Endothelial cell (in vitro differentiated cells): ENCODE measurements at regions not wholly inside any gene's neighbourhood (a gene's known extent, or its start where the extent isn't known, plus 50 kb on each side); places are given as distances from the start of the nearest gene placed in this dataset.

Source experiments
- DNase-seq: peaks from one replicate; pipeline ENCODE4 v3.0.0; 2021; ENCODE audit warnings: low spot score
- H3K27ac Mint-ChIP-seq: one replicate; pipeline ENCODE4 v1.8.0; 2021; ENCODE audit warnings: mixed read lengths, inconsistent platforms; ENCODE audit not compliant: unreplicated experiment
- H3K27me3 Mint-ChIP-seq: one replicate; pipeline ENCODE4 v1.8.0; 2021; ENCODE audit warnings: mild to moderate bottlenecking, moderate library complexity, mixed read lengths, inconsistent platforms; ENCODE audit not compliant: unreplicated experiment
- H3K36me3 Mint-ChIP-seq: one replicate; pipeline ENCODE4 v1.8.0; 2021; ENCODE audit warnings: mild to moderate bottlenecking, low read depth, mixed read lengths, inconsistent platforms; ENCODE audit not compliant: unreplicated experiment
- H3K4me1 Mint-ChIP-seq: one replicate; pipeline ENCODE4 v1.8.0; 2021; ENCODE audit warnings: mild to moderate bottlenecking, mixed read lengths, inconsistent platforms; ENCODE audit not compliant: unreplicated experiment
- H3K4me3 Mint-ChIP-seq: one replicate; pipeline ENCODE4 v1.8.0; 2021; ENCODE audit warnings: mild to moderate bottlenecking, mixed read lengths, inconsistent platforms; ENCODE audit not compliant: unreplicated experiment
- H3K9me3 Mint-ChIP-seq: one replicate; pipeline ENCODE4 v1.8.0; 2021; ENCODE audit warnings: mixed read lengths, inconsistent platforms; ENCODE audit not compliant: unreplicated experiment
- TF ChIP-seq, protein P1 (sequence below): fragments of 200-600 bp; sonication (generic); IDR thresholded peaks from one replicate; pipeline ENCODE4 v1.5.0; 2021; ENCODE audit warnings: antibody characterized with exemption; ENCODE audit not compliant: unreplicated experiment

- DNase-seq: no peak
- H3K27me3 Mint-ChIP-seq: no peaks in the 10 kb centered on the region
- no peaks in the 10 kb centered on the region for H3K9me3 Mint-ChIP-seq
- no peak overlapping the region for H3K27ac Mint-ChIP-seq
- H3K4me1 Mint-ChIP-seq: peaks cover 11% of the 10 kb centered on the region
- no peaks in the 10 kb centered on the region for H3K36me3 Mint-ChIP-seq
- TF ChIP-seq, protein P1, sequence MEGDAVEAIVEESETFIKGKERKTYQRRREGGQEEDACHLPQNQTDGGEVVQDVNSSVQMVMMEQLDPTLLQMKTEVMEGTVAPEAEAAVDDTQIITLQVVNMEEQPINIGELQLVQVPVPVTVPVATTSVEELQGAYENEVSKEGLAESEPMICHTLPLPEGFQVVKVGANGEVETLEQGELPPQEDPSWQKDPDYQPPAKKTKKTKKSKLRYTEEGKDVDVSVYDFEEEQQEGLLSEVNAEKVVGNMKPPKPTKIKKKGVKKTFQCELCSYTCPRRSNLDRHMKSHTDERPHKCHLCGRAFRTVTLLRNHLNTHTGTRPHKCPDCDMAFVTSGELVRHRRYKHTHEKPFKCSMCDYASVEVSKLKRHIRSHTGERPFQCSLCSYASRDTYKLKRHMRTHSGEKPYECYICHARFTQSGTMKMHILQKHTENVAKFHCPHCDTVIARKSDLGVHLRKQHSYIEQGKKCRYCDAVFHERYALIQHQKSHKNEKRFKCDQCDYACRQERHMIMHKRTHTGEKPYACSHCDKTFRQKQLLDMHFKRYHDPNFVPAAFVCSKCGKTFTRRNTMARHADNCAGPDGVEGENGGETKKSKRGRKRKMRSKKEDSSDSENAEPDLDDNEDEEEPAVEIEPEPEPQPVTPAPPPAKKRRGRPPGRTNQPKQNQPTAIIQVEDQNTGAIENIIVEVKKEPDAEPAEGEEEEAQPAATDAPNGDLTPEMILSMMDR: no peak
- no peak overlapping the region for H3K4me3 Mint-ChIP-seq
Observed at GRCh38 chr15:38668898-38669391, 104.3 kb upstream of the RASGRP1 start.

DNA sequence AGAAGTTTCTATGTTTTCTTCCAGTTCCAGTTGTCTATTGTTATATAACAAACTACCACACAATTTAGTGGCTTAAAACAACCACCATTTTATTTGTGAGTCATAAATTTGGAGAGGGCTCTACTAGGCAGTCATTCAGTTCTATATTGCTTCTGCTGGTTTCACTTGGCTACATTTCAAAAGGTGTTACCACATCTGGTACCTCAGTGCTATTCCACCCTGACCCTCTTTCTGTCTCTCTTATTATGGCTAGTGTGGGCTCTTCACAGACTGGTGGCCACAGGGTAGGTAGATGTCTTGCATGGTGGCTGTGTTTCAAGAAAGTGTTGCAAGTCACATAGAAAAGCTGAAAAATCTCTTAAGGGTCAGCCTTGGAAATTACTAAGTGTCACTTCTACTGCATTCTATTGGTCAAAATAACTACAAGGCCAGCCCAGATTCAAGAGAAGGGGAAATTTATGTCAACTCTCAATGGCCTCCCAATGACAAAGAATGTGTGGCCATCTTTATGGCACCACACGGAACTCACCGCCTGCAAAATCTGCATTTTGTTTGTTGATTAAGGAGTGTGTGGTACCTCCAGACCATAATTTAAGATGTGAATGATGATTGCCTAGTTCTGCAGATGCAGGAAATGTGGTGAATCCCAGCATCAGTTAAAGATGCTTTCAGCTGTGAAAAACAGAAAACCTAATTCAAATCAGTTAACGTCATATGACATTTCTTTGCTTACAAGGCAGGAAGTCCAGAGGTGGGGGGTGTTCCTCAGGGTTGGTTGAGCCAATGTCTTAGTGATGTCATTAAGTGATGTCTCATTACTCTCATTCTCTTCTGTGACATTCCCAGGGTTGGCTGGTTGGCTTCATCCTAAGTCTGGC is 105.8 kb upstream of the RASGRP1 start:
- H3K9me3 Mint-ChIP-seq: no peaks in the 10 kb centered on the region
- H3K36me3 Mint-ChIP-seq: no peaks in the 10 kb centered on the region
- H3K27me3 Mint-ChIP-seq: no peaks in the 10 kb centered on the region
- no peak overlapping the region for H3K27ac Mint-ChIP-seq
- no peak for DNase-seq
- TF ChIP-seq, protein P1: no peak
- H3K4me3 Mint-ChIP-seq: no peak overlapping the region
- H3K4me1 Mint-ChIP-seq: peaks cover 11% of the 10 kb centered on the region

DNA sequence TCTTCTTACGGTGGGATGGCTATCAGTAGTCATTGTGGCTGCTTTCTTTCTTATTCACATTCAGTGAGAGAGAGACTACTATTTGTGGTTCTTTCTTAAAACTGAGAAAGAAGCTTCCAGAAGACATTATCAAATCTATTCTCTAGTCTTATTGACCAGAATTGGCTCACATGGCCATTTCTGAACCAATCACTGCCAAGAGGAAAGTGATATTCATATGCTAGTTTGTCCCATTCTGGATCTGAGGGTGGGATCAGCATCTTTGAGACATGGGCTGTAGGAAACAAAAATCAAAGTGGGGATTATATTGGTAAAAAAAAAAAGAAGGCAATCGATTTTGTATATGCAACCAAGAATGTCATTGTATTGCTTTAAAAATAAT is 106.4 kb upstream of the RASGRP1 start:
- H3K9me3 Mint-ChIP-seq: no peaks in the 10 kb centered on the region
- DNase-seq: no peak
- no peak overlapping the region for H3K4me3 Mint-ChIP-seq
- H3K36me3 Mint-ChIP-seq: no peaks in the 10 kb centered on the region
- TF ChIP-seq, protein P1: no peak
- H3K27me3 Mint-ChIP-seq: no peaks in the 10 kb centered on the region
- peaks cover 11% of the 10 kb centered on the region for H3K4me1 Mint-ChIP-seq
- H3K27ac Mint-ChIP-seq: no peak overlapping the region

DNA sequence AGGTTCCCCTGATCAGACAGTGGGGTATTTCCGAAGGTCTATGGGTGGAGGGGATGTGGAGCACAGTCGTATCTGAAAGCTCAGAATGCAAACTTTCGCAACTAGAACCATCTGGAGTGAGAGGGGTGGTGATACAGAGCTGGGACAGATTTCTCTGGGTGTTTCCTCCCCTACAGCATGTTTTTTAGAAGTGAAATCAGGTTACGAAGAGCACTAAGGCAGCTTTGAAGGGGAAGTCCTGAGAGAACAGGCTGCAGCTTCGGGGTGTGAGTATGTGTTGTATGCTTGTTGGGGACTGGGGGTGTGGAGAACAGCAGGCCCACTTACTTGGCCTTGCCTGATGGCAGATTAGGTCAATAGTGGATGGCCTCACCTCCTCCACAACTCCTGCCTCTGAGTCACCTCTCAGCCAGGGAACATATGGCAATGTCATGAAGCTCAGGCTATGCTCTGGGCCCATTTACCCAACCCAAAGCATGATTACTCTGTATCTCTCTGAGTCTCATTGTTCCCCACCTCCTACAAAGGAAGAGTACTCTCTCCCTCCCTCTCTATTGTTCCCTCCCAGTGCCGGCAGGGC is 107.2 kb upstream of the RASGRP1 start:
- peaks cover 9% of the 10 kb centered on the region for H3K4me1 Mint-ChIP-seq
- H3K4me3 Mint-ChIP-seq: no peak overlapping the region
- no peaks in the 10 kb centered on the region for H3K9me3 Mint-ChIP-seq
- no peak for DNase-seq
- H3K27me3 Mint-ChIP-seq: no peaks in the 10 kb centered on the region
- TF ChIP-seq, protein P1: no peak
- no peak overlapping the region for H3K27ac Mint-ChIP-seq
- H3K36me3 Mint-ChIP-seq: no peaks in the 10 kb centered on the region

- Mint-ChIP-seq H3K4me3 (no peak overlapping the region), H3K27ac (no peak overlapping the region), H3K4me1 (peaks cover 5% of the 10 kb centered on the region), H3K9me3 (no peaks in the 10 kb centered on the region), H3K36me3 (no peaks in the 10 kb centered on the region), H3K27me3 (no peaks in the 10 kb centered on the region)
- TF ChIP-seq, protein P1: no peak
- no peak for DNase-seq
Observed at GRCh38 chr15:38672273-38672672, 107.7 kb upstream of the RASGRP1 start.
